ENCODE measurements at regions not wholly inside any gene's neighbourhood (a gene's known extent, or its start where the extent isn't known, plus 50 kb on each side); places are given as distances from the start of the nearest gene placed in this dataset.
"Not testable (repeated sequence)": the region's sequence is repeated elsewhere in the genome, so short reads cannot be mapped to it uniquely, and the experiment has no call there.

- no peak for DNase-seq (ENCODE audit: low read depth)
Measured at GRCh38 chr22:22803285-22803853, 84.2 kb upstream of the IGLL5 start.

- DNase-seq (ENCODE audit: low read depth) = peak; percentile 29
Measured at GRCh38 chr22:22810018-22810427, 77.6 kb upstream of the IGLL5 start.

- no peak for DNase-seq (ENCODE audit: low read depth)
Measured at GRCh38 chr22:22810471-22810870, 77.1 kb upstream of the IGLL5 start.

- DNase-seq (ENCODE audit: low read depth) = no peak
Measured at GRCh38 chr22:22811016-22812009, 76.3 kb upstream of the IGLL5 start.

GRCh38 chr22:22812031-22812905, 75.3 kb upstream of the IGLL5 start:
- DNase-seq (ENCODE audit: low read depth) = no peak

GRCh38 chr22:22813126-22814075, 74.2 kb upstream of the IGLL5 start:
- DNase-seq (ENCODE audit: low read depth) = no peak

GRCh38 chr22:22814666-22815396, 72.8 kb upstream of the IGLL5 start:
- DNase-seq (ENCODE audit: low read depth) = no peak

- DNase-seq (ENCODE audit: low read depth) = no peak
Measured at GRCh38 chr22:22815397-22816170, 72.0 kb upstream of the IGLL5 start.

- DNase-seq (ENCODE audit: low read depth) = no peak
Measured at GRCh38 chr22:22816171-22816514, 71.5 kb upstream of the IGLL5 start.

- no peak for DNase-seq (ENCODE audit: low read depth)
Measured at GRCh38 chr22:22816766-22817410, 70.7 kb upstream of the IGLL5 start.

- no peak for DNase-seq (ENCODE audit: low read depth)
Measured at GRCh38 chr22:22817468-22818201, 70.0 kb upstream of the IGLL5 start.

GRCh38 chr22:22818202-22818538, 69.4 kb upstream of the IGLL5 start:
- no peak for DNase-seq (ENCODE audit: low read depth)

GRCh38 chr22:22818861-22819855, 68.5 kb upstream of the IGLL5 start:
- DNase-seq (ENCODE audit: low read depth) = no peak

GRCh38 chr22:22820076-22820475, 67.5 kb upstream of the IGLL5 start:
- DNase-seq (ENCODE audit: low read depth) = no peak

GRCh38 chr22:22820626-22821025, 67.0 kb upstream of the IGLL5 start:
- no peak for DNase-seq (ENCODE audit: low read depth)

- DNase-seq (ENCODE audit: low read depth) = no peak
Measured at GRCh38 chr22:22821340-22821739, 66.3 kb upstream of the IGLL5 start.

- DNase-seq (ENCODE audit: low read depth) = no peak
Measured at GRCh38 chr22:22822106-22822505, 65.5 kb upstream of the IGLL5 start.

GRCh38 chr22:22822553-22822952, 65.1 kb upstream of the IGLL5 start:
- DNase-seq (ENCODE audit: low read depth) = not testable (repeated sequence)

Data from stimulated activated CD8-positive, alpha-beta memory T cell treated with anti-CD3 and anti-CD28 coated beads, Interleukin-7, amount 100 ng/mL, for 24 hours (primary cell).